Epithelial cell of proximal tubule (primary cell): ENCODE measurements at regions not wholly inside any gene's neighbourhood (a gene's known extent, or its start where the extent isn't known, plus 50 kb on each side); places are given as distances from the start of the nearest gene placed in this dataset.

Experiments used
- DNase-seq: peaks from one replicate; pipeline ENCODE4 v3.0.0-alpha.2; 2011; ENCODE audit warnings: low read depth
- H3K4me3 ChIP-seq: 2 replicates; pipeline ENCODE4 v1.5.1; 2011; ENCODE audit warnings: low read depth, mild to moderate bottlenecking, low read length
- CTCF ChIP-seq: conservative IDR thresholded peaks from 2 replicates; pipeline ENCODE4 v1.5.1; 2012; ENCODE audit warnings: low read depth, mild to moderate bottlenecking, low read length

GRCh38 chr6:125550892-125551291 lies 198.5 kb upstream of the HEY2 start:
- no peak overlapping the region for H3K4me3 ChIP-seq
- no peak for DNase-seq
- TF ChIP-seq CTCF, result no peak

- no peak for TF ChIP-seq CTCF
- no peak overlapping the region for H3K4me3 ChIP-seq
- no peak for DNase-seq
Observed at GRCh38 chr6:125552819-125553218, 196.6 kb upstream of the HEY2 start.

GRCh38 chr6:125554456-125554855 lies 195.0 kb upstream of the HEY2 start:
- DNase-seq, result no peak
- no peak overlapping the region for H3K4me3 ChIP-seq
- no peak for TF ChIP-seq CTCF

GRCh38 chr6:125558241-125558843 lies 191.1 kb upstream of the HEY2 start:
- no peak for DNase-seq
- H3K4me3 ChIP-seq, result no peak overlapping the region
- no peak for TF ChIP-seq CTCF

GRCh38 chr6:125558907-125559306 lies 190.5 kb upstream of the HEY2 start:
- TF ChIP-seq CTCF, result no peak
- H3K4me3 ChIP-seq, result no peak overlapping the region
- no peak for DNase-seq

GRCh38 chr6:125562156-125562555 lies 187.3 kb upstream of the HEY2 start:
- DNase-seq, result no peak
- no peak for TF ChIP-seq CTCF
- H3K4me3 ChIP-seq, result no peak overlapping the region

- TF ChIP-seq CTCF, result no peak
- H3K4me3 ChIP-seq, result no peak overlapping the region
- no peak for DNase-seq
Observed at GRCh38 chr6:125564941-125565340, 184.5 kb upstream of the HEY2 start.
